SH-SY5Y (cell line): ENCODE measurements at regions not wholly inside any gene's neighbourhood (a gene's known extent, or its start where the extent isn't known, plus 50 kb on each side); places are given as distances from the start of the nearest gene placed in this dataset.

Experiments used
- GATA2 ChIP-seq: IDR thresholded peaks from 2 replicates; pipeline ENCODE4 v1.6.1; 2011; ENCODE audit warnings: mild to moderate bottlenecking, low read depth, low read length
- GATA3 ChIP-seq: IDR thresholded peaks from 2 replicates; pipeline ENCODE4 v1.6.1; 2011; ENCODE audit warnings: low read depth, mild to moderate bottlenecking, low read length, moderate library complexity

GRCh38 chr7:27412164-27412563 is 169.6 kb downstream of the EVX1 start:
- TF ChIP-seq GATA2 (no peak), GATA3 (no peak)
